Adipocyte (in vitro differentiated cells): ENCODE measurements at regions not wholly inside any gene's neighbourhood (a gene's known extent, or its start where the extent isn't known, plus 50 kb on each side); places are given as distances from the start of the nearest gene placed in this dataset.

Experiments used
- DNase-seq: peaks from one replicate; pipeline ENCODE4 v3.0.0-alpha.2; 2015; ENCODE audit warnings: low read depth
- H3K27me3 ChIP-seq: replicated peaks from 2 replicates; pipeline ENCODE4 v1.7.0; 2013; ENCODE audit warnings: mild to moderate bottlenecking, low read length, moderate library complexity; ENCODE audit not compliant: control insufficient read depth, insufficient read depth
- H3K36me3 ChIP-seq: 2 replicates; pipeline ENCODE4 v1.7.0; 2013; ENCODE audit warnings: low read length, mild to moderate bottlenecking, moderate library complexity; ENCODE audit not compliant: control insufficient read depth, insufficient read depth, severe bottlenecking
- H3K4me1 ChIP-seq: 2 replicates; pipeline ENCODE4 v1.7.0; 2013; ENCODE audit warnings: mild to moderate bottlenecking, low read length, moderate library complexity; ENCODE audit not compliant: control insufficient read depth, insufficient read depth
- H3K4me3 ChIP-seq: 2 replicates; pipeline ENCODE4 v1.7.0; 2013; ENCODE audit warnings: mild to moderate bottlenecking, low read length, moderate library complexity
- H3K9ac ChIP-seq: 2 replicates; pipeline ENCODE4 v1.7.0; 2013; ENCODE audit warnings: mild to moderate bottlenecking, low read length, moderate library complexity
- H3K9me3 ChIP-seq: 2 replicates; pipeline ENCODE4 v1.7.0; 2013; ENCODE audit warnings: mild to moderate bottlenecking, low read length, moderate library complexity; ENCODE audit not compliant: control insufficient read depth

GRCh38 chr13:88303157-88303556 is 632.0 kb downstream of the SLITRK5 start:
- Histone ChIP-seq H3K4me1 (no peaks in the 10 kb centered on the region), H3K27me3 (no peaks in the 10 kb centered on the region), H3K36me3 (no peaks in the 10 kb centered on the region)

DNA sequence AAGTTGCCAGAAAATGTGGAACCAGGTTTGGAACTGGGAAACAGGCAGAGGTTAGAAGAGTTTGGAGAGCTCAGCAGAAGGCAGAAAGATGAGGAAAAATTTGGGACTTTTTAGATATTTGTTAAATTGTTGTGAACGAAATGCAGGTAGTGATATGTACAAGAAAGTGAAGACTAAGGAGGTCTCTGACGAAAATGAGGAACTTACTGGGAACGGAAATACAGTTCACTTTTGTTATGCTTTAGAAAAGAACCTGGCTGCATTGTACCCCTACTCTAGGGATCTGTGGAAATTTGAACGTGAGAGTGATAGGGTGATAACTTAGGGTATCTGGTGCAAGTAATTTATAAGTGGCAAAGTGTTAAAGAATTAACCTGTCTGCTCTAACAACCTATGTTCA is 632.4 kb downstream of the SLITRK5 start:
- no peak overlapping the region for H3K9ac ChIP-seq
- peaks cover 3% of the 10 kb centered on the region for H3K9me3 ChIP-seq
- H3K4me3 ChIP-seq: no peak overlapping the region
- H3K4me1 ChIP-seq: no peaks in the 10 kb centered on the region
- H3K36me3 ChIP-seq: no peaks in the 10 kb centered on the region
- DNase-seq: no peak
- no peaks in the 10 kb centered on the region for H3K27me3 ChIP-seq

More at GRCh38 chr13:88303157-88303556, 632.0 kb downstream of the SLITRK5 start:
- Histone ChIP-seq H3K9me3 (peaks cover 3% of the 10 kb centered on the region), H3K9ac (no peak overlapping the region), H3K4me3 (no peak overlapping the region)
- DNase-seq: no peak

GRCh38 chr13:88314496-88314895 is 643.3 kb downstream of the SLITRK5 start:
- no peak for DNase-seq
- no peaks in the 10 kb centered on the region for H3K27me3 ChIP-seq
- no peak overlapping the region for H3K4me3 ChIP-seq
- no peaks in the 10 kb centered on the region for H3K9me3 ChIP-seq
- H3K9ac ChIP-seq: no peak overlapping the region
- H3K4me1 ChIP-seq: no peaks in the 10 kb centered on the region
- H3K36me3 ChIP-seq: no peaks in the 10 kb centered on the region

DNA sequence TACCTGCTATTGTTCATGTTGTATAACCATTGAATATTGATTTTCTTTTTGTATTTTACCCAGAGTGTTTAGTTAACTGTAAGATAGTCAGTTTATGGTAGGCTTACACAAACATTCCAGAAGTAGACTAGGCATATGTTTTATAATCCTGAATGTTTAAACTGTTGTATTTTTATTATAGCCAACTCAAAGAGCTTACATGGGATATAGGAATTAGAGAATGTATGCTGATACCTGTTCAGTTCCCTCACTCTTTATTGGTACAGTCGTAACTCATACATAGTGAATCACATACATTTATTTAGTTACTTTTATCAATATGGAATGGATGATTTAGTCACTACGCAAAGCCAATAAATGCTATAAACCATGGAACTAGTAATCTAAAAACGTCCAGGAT is 657.9 kb downstream of the SLITRK5 start:
- no peak for DNase-seq
- Histone ChIP-seq H3K9ac (no peak overlapping the region), H3K4me1 (no peaks in the 10 kb centered on the region), H3K4me3 (no peak overlapping the region), H3K27me3 (no peaks in the 10 kb centered on the region), H3K36me3 (no peaks in the 10 kb centered on the region), H3K9me3 (peaks cover 5% of the 10 kb centered on the region)

GRCh38 chr13:88339271-88339741 is 668.1 kb downstream of the SLITRK5 start:
- Histone ChIP-seq H3K9me3 (peaks cover 1% of the 10 kb centered on the region), H3K27me3 (no peaks in the 10 kb centered on the region), H3K9ac (no peak overlapping the region), H3K4me1 (no peaks in the 10 kb centered on the region), H3K4me3 (no peak overlapping the region), H3K36me3 (no peaks in the 10 kb centered on the region)
- no peak for DNase-seq

GRCh38 chr13:88345171-88345847 is 674.1 kb downstream of the SLITRK5 start:
- H3K9ac ChIP-seq: no peak overlapping the region
- H3K4me3 ChIP-seq: no peak overlapping the region
- DNase-seq: no peak
- H3K36me3 ChIP-seq: no peaks in the 10 kb centered on the region
- H3K27me3 ChIP-seq: no peaks in the 10 kb centered on the region
- H3K9me3 ChIP-seq: no peaks in the 10 kb centered on the region
- H3K4me1 ChIP-seq: no peaks in the 10 kb centered on the region

GRCh38 chr13:88360761-88361160 is 689.6 kb downstream of the SLITRK5 start:
- no peak for DNase-seq

GRCh38 chr13:88369866-88370265 is 698.7 kb downstream of the SLITRK5 start:
- Histone ChIP-seq H3K36me3 (no peaks in the 10 kb centered on the region), H3K9me3 (peaks cover 4% of the 10 kb centered on the region), H3K4me3 (no peak overlapping the region), H3K4me1 (no peaks in the 10 kb centered on the region), H3K9ac (no peak overlapping the region), H3K27me3 (no peaks in the 10 kb centered on the region)
- no peak for DNase-seq

More at GRCh38 chr13:88360761-88361160, 689.6 kb downstream of the SLITRK5 start:
- no peaks in the 10 kb centered on the region for H3K4me1 ChIP-seq
- no peaks in the 10 kb centered on the region for H3K9me3 ChIP-seq
- H3K4me3 ChIP-seq: no peak overlapping the region
- H3K27me3 ChIP-seq: no peaks in the 10 kb centered on the region
- no peak overlapping the region for H3K9ac ChIP-seq
- no peaks in the 10 kb centered on the region for H3K36me3 ChIP-seq

- Histone ChIP-seq H3K27me3 (no peaks in the 10 kb centered on the region), H3K36me3 (no peaks in the 10 kb centered on the region), H3K4me3 (no peak overlapping the region), H3K9ac (no peak overlapping the region), H3K9me3 (peaks cover 4% of the 10 kb centered on the region), H3K4me1 (no peaks in the 10 kb centered on the region)
- no peak for DNase-seq
These were observed 705.7 kb downstream of the SLITRK5 start for GRCh38 chr13:88376760-88377388.

DNA sequence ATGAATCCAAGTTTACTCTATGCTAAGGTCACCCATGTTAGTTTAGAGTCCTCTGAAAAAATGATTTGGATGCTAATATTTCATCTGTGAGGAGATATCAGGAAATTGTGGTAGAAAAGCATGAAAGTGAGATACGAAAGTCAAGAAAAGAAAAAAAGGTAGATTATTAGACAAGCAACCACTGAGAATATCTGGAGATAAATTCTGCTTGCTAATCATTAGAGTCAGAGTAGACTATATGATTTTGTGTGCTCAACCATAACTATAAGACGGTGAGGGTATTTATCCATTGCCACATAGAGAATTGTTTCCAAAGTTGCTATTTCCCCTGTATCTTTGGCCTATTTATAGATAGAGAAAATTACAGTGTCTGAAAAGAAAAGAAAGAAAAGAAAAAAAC is 706.7 kb downstream of the SLITRK5 start:
- H3K9ac ChIP-seq: no peak overlapping the region
- DNase-seq: no peak
- H3K27me3 ChIP-seq: no peaks in the 10 kb centered on the region
- peaks cover 4% of the 10 kb centered on the region for H3K9me3 ChIP-seq
- no peaks in the 10 kb centered on the region for H3K36me3 ChIP-seq
- H3K4me3 ChIP-seq: no peak overlapping the region
- H3K4me1 ChIP-seq: no peaks in the 10 kb centered on the region

- H3K9me3 ChIP-seq: peaks cover 10% of the 10 kb centered on the region
- no peaks in the 10 kb centered on the region for H3K4me1 ChIP-seq
- H3K9ac ChIP-seq: no peak overlapping the region
- H3K36me3 ChIP-seq: no peaks in the 10 kb centered on the region
- DNase-seq: no peak
- no peaks in the 10 kb centered on the region for H3K27me3 ChIP-seq
- H3K4me3 ChIP-seq: no peak overlapping the region
These were observed 713.4 kb downstream of the SLITRK5 start for GRCh38 chr13:88384542-88384941.
